GM21360 (cell line): ENCODE measurements at regions not wholly inside any gene's neighbourhood (a gene's known extent, or its start where the extent isn't known, plus 50 kb on each side); places are given as distances from the start of the nearest gene placed in this dataset.
"Not testable (repeated sequence)": the region's sequence is repeated elsewhere in the genome, so short reads cannot be mapped to it uniquely, and the experiment has no call there.

Experiments
- ATAC-seq: cut with Tn5 transposase; IDR thresholded peaks from one replicate; pipeline ENCODE4 v1.9.1; 2021; ENCODE audit warnings: mild to moderate bottlenecking, moderate library complexity; ENCODE audit not compliant: unreplicated experiment

DNA sequence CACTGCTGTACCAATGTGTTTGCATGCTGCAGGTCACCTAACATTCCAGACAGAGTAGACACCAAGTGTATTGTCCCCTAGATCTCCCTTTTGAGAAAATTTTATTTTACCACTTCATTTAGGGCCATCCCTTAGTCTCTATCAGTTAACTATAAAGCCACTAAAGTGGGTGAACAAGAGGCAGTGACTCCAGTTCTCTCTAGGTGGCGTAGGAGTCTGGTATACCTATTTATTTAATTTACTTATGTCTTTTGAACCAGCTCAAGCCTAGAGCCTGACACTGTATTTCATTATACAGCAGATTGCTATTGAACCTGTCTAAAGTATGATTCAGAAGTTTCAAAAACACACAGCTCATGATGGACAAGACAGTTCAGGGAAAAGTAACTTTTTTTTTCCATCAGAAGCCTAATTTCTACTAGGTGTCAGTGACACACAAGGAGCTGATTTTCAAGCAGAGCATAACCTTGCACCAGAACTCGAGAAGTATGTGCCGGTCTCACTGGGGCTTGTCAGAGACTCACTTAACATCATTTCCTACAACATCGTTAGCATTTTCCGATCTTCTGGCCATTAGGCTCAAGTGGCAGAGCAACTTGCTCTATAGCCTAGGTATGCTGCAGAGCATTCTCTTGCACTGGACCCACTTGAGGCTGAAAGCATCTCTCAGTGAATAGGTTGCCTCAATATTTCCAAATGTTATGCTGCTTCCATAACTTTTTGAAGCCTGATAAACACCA lies 175.4 kb downstream of the CDC14C start:
- ATAC-seq: no peak

DNA sequence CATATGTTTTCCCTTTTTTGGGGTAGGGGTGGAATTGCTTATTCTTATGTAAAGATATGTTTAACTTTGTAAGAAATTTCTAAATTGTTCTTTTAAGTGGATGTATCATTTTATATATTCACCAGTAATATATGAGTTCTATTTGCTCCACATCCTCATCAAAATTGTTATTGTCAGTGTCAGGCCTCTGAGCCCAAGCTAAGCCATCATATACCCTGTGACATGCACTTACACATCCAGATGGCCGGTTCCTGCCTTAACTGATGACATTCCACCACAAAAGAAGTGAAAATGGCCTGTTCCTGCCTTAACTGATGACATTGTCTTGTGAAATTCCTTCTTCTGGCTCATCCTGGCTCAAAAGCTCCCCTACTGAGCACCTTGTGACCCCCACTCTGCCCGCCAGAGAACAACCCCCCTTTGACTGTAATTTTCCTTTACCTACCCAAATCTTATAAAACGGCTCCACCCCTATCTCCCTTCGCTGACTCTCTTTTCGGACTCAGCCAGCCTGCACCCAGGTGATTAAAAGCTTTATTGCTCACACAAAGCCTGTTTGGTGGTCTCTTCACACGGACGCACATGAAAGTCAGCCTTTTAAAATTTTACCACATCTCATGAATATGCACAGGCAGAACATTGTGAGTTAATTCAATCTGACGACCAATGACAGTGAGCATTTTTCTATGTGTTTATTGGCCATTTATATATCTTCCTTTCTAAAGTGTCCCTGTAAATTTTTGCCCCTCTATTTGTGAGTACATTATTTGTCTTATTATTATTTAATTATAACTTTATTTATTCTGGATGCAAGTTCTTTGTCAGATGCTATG lies 176.8 kb downstream of the CDC14C start:
- not testable (repeated sequence) for ATAC-seq

DNA sequence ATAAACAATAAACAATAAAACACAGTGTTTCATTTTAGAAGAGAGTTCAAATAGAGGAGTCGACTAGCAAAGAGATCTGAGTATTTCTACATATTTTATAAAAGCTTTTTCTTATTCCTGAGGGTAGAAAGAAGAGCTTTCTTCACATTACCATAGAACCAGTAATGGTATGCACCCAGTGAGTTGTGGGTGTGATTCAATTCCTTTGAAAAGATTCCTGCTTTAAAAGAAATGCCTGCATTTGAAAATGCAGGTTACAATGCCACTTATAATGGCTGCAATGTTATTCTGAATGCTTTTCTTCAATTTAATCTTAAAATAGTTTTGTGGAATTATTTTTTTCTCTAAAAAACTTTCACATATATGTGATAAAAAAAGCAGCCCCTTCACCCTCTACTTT lies 178.1 kb downstream of the CDC14C start:
- no peak for ATAC-seq

DNA sequence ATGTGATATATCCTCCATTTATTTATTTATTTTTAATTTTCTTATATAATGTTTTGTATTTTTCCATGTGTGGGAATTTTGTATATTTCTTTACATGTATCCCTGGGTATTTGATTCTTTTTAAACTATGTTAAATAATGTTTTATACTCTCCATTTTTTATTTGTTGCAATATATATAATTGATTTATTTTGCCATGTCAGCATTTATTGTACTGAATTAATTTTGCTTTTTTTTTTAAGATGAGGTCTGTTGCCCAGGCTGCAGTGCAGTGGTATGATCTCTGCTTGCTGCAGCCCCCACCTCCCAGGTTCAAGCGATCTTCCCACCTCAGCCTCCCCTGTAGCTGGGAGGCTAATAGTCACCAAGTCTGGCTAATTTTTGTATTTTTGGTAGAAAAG lies 187.4 kb downstream of the CDC14C start:
- ATAC-seq: no peak

DNA sequence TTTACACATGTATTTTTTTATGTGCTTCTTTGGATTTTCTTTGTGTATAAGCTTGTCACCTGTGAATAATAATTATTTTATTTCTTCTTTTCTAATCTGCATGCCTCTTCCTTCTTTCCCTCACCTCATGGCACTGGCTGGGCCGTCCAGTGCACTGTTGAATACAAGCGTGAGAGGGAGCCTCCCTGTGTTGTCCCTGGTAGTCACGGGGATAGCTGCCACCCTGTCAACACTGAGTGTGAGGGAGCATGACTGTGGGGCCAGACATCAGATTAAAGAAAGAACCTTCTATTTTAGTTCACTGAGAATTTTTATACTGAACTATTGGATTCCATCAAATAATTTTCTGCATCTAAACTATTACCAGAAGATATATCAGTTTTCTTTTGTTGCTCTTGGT lies 187.9 kb downstream of the CDC14C start:
- ATAC-seq: no peak

DNA sequence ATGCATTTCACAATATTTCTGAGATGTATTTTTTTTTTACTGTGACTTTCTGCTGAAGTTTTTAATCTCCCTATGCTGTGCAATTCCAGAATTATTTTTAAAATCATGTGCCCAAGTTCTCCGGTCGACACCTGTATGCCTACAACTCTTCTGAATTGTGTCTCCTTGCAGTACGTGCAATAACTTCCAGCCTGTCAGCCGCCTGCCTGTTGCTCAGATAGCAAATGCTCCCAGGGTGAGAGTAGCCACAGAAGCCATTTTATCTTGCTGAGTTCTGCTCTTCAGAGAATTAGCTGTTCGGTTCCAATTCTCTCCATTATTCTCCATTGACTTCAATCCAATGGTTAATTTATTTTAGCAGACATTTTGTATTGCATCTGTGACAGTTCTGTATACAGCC lies 188.3 kb downstream of the CDC14C start:
- no peak for ATAC-seq

DNA sequence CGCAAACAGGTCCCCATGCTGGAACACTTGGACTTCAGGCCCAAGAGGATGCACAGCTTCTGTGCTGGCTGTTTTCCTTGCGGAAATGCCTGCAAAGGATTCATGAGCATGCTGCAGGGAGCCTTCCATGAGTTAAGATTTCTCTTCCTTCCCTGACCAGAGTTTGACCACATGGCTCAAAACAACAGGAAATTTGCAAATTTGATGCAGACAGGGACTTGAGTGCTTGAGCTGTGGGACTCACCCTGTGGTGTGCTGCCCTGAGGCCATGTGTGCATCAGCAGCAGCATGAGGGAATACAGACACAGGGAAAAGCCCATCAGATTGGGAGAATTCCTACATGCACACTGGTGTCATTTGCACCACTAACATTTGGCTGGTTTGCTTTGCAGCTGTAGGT lies 195.4 kb downstream of the CDC14C start:
- ATAC-seq: no peak

DNA sequence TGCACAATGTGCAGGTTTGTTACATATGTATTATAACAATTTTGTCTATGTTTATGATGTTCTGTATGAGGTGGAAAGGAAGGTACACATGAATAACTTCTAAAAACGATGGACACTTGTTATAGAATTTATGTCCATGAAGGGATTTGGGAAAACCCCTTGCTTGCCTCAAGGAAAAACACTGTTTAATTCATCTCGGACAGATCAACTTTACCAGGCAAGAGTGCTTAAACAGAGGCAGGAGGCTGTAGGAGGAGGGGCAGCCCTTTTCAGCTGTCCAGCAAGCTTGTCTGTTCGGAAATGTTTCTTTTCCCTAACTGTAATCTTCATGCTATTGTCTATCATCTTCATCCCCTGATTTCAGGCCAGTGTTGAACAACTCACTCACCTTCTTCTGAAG lies 200.9 kb downstream of the CDC14C start:
- ATAC-seq: no peak

DNA sequence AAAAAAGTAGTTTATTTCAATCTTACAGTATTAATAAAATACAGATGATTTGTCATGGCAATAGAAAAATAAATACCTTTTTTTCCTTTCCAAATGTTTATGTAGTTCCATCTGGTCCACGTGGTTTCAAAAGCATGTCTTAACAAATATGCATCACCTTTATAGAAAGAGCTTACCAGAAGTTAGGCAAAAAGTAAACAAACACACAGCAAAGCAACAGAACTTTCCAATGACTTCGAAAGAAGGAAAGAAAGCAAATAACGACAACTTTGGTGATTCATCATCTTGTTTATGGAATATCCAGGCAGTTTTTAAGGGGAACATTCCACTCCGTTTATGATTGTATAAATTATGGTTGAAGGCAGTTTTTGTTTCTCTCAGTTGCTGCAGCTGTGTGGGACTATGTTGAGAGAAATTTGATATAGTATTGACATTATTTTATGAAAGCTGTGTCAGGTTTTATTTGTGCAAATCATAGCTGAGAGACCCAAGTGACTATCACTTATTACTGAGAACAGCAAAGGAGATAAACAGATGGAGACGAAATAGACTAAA lies 203.1 kb downstream of the CDC14C start:
- no peak for ATAC-seq

DNA sequence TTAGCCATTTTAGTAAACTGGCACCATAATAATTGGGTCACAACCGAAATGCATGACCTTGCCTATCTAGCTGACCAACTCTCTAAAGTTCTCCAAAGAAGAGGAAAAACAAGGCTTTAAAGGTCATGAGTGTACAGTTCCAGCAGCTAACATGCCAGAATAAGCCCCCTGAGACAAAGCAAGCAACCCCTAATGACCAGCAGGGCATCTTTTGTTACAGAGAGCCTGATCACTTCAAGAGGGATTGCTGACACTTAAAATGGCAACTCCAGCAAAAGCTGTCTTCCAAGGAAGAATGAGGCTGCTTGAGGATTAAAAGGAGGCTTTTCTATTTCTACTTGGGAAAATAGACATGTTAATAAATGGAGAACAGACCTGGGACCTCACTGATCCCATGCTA lies 213.6 kb downstream of the CDC14C start:
- ATAC-seq: no peak

DNA sequence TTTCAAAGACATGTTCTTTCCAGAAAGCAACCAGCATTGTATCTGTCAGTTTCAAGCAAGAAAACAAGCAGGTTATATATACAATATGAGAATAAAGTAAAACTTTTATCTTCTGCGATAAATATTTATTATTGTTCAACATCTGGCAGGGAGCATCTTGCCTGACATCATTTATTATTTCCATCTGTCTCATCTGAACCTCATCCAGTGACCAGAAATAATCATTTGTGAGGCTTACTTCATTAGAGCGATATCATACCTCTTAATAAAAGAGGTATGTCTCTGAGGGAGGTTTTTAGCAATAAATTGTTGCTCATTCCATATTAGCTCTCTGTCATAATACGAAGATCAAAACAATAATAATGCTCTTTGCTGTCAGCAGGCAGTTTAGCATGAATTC lies 226.1 kb downstream of the CDC14C start:
- no peak for ATAC-seq

DNA sequence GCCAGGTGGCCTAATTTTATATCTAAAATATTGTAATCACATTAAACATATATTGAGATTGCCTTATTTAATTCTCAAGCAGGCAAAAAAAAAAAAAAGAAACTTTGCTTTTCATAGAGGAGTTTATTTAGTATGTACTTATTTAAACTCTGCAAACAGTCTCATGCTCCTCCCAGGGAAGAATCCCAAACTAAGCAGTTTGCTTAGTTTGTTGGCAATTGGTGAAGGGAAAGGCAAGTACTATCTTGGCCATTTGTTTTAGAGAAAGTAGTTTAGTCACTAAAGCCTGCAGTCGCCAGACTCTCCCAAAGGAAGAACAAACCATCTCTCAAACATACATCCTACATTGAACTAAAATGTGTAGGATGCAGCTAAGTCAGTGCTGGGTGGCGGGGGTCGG lies 226.8 kb downstream of the CDC14C start:
- no peak for ATAC-seq

DNA sequence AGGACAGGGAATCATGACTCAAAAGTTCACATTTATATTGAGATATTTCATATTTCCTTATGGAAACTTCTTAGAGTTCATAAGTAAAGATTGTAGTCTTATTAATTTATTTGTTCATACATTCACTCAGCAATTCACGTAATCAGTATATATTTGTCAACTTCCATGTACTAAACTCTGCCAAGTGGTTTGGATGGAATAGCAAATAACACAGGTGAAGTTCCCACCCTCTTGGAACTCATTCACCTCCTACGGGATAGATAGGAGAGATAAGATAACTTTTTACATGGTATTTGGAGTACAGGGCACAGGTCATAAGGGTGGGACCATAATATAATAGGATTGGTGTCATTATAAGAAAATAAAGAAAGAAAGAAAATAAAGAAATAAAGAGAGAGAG lies 234.0 kb downstream of the CDC14C start:
- ATAC-seq: no peak

DNA sequence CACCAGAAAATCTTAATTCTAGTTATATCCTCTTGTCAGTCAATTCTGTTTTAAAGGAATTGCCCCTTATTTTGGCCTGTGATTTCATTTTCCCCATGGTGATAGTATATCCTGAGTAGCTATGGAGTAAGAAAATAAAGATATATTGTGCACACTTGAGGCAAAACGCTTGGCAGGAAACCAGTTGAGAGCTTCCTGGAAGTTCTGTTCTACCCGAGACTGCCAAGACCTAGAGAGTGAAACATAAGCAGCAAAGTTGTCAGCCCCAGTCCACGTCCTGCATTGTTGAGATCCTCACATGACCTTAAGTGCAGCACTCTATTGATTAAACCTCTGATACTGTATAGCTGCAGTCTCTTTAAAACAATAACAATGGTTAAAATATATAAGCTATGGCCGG lies 235.2 kb downstream of the CDC14C start:
- ATAC-seq: no peak

DNA sequence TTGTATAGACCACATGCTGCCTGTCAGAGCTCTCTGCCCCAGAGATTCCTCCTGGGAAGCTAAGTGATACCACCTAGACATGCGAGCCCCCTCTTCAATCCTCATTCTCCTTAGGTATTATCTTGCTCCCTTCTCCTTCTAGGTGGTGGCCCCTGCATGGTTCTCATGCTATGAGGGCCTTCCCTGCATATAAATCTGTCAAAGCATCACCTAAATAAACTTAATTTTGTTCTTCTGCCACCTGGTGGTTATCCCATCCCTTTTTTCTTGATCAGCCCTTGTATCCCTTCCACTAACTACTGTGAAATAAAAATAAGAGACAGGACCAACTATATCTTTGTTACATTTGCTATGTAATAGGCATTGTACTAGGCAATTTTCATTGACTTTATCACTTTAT lies 242.1 kb downstream of the CDC14C start:
- no peak for ATAC-seq

DNA sequence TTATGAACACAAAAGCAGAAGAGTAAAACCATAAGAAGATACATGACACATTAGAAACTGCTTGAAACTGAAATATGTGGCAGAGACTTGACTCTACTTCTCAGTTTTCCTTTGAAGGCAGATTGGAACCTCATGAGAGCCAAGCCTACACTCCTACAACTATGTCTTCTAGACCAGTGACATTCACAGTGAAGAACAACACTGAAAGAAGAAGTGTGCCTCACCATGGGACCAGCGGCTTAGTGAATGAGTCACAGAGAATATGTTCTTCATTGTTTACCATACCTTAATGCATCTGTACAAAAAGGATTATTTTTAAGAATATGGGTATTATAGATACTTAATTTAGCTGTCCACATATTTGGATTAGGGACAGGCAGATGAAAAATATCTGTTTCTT lies 248.3 kb downstream of the CDC14C start:
- no peak for ATAC-seq

DNA sequence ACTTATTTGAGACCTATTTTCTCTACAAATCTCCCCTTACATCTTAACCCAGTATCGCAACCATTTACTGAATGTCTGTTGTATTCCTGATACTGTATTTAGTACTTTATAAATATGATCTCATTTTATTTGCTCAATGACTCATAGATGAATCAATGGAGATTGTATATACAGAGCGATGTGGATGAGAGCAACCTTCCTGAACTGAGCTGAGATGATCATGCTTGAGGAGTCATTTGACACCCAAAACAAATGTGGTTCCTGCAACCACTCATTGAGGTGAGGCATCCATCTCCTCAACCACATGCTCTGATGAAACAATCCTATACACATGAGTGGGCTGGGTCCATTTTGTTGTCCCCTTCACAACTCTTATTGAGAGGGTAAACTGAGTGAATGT lies 250.0 kb downstream of the CDC14C start:
- ATAC-seq: no peak

DNA sequence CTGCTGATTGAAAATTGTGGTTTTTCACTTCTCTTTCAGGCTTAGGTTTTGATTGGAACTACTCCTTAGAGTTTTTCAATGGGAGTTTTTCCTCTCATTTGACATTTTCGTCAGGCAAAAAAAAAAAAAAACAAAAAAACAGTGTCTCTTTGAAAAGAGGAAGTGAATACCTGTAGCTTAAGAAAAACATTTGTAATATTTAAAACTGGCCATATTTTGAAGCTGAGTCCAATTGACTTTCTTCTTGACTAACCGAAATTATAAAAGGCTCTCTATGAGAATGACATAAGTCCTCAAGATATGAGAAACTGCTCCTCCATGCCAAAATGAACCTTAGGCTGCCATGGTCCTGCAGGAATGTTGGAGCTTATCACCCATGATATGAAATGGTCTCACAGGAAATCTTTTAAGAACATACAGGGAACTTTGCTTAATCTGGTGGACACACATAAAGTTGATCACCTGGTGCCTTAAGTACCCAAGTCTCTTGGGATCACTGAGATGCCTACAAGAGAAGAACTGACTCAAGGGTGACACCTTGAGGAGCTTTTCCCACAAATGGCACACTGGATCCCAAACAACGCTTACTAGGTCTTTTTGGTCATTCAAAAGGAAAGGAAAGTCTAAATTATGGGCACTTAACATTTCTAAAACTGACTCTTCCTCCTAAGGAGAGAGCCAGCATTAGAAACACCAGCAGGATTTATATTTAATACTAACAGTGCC lies 263.4 kb downstream of the CDC14C start:
- ATAC-seq: no peak

DNA sequence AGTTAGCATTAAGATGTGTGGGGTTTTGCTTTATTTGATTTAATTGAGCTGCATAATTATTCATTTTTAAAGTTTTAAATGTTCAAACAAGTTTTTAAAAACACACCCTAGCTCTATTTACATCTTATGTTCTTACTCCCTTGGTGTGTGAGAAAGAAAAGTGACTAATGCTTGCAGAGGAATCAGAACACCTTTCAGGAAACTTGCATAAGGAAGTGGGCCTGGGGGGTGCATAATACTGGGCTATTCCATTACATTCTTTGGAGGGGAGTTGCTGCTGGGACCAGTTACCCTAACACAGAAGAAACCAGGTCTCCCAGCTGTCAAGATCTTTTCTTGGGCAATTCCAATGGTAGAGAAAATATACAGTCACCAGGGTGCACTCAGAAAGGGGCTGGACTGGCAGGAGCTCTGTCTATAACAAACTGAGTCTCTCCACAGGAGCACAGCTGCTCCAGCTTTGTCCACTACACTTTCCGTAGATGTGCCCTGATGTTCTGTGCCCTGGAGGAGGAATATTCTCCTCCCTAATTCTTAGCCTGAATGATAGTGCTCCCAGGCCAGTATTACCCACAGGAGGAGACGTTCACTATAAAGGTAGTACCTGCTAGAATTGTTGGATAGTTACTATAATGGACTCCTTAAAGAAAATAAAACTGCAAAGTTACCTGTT lies 304.2 kb downstream of the CDC14C start:
- ATAC-seq: no peak

DNA sequence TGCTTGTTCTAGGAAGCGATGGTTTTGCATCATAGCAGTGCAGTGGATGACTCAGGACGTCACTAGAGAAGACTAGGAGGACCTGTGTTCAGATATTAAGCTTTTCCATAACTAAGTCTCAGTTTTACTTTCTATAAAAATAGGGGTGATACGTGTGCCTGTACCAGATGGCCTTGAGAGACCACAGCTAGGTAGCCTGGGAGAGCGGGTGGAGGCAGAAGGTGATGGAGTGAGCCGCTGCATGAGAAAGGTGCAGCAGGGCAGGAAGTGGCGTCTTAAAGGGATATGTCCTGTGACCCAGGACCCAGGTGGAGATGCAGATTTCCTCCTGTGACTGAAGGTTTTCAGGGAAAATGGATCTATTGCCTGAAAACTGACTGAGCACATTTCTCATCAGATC lies 304.9 kb downstream of the CDC14C start:
- no peak for ATAC-seq

DNA sequence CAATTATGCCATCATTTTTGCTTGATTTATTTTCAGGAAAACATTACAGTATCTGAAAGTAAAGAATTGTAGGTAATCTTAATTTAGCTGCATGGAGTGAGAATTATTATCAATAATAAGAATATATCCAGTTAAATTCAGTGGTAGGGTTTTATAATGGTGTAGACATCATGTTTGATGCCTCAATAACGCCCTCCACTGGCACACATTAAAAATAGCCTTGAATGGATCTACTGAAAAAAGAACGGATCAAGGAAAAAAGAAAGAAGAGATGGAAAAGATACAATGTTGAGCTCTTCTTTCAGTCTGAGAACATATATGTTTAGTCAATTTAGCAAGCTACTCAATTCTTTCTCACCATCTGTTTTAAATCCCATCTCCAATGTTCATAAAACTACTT lies 319.2 kb downstream of the CDC14C start:
- no peak for ATAC-seq
